Cardiac fibroblast (primary cell): ENCODE measurements at regions not wholly inside any gene's neighbourhood (a gene's known extent, or its start where the extent isn't known, plus 50 kb on each side); places are given as distances from the start of the nearest gene placed in this dataset.
A peak's percentile ranks its signal among the peaks of the same experiment; 100 is the strongest.

Experiments
- DNase-seq, 2 donors: peaks; one replicate each; pipeline versions ENCODE4 v3.0.0 to v3.0.0-alpha.2; 2010; ENCODE audit warnings: low read depth in 2 of 2
- H3K4me3 ChIP-seq, 2 donors: replicated peaks in 1 of 2; 1 replicate in 1 of 2; 2 replicates in 1 of 2; pipeline ENCODE4 v1.5.1; 2011; ENCODE audit warnings: low read depth in 2 of 2, low read length in 2 of 2, mild to moderate bottlenecking in 2 of 2, moderate library complexity in 1 of 2
- TF ChIP-seq, protein P1 (sequence below): IDR thresholded peaks from one replicate; pipeline ENCODE4 v1.5.1; 2011; ENCODE audit warnings: low read depth, mild to moderate bottlenecking, low read length, inconsistent platforms

- no peak overlapping the region for H3K4me3 ChIP-seq
- DNase-seq: no peak
- TF ChIP-seq, protein P1, sequence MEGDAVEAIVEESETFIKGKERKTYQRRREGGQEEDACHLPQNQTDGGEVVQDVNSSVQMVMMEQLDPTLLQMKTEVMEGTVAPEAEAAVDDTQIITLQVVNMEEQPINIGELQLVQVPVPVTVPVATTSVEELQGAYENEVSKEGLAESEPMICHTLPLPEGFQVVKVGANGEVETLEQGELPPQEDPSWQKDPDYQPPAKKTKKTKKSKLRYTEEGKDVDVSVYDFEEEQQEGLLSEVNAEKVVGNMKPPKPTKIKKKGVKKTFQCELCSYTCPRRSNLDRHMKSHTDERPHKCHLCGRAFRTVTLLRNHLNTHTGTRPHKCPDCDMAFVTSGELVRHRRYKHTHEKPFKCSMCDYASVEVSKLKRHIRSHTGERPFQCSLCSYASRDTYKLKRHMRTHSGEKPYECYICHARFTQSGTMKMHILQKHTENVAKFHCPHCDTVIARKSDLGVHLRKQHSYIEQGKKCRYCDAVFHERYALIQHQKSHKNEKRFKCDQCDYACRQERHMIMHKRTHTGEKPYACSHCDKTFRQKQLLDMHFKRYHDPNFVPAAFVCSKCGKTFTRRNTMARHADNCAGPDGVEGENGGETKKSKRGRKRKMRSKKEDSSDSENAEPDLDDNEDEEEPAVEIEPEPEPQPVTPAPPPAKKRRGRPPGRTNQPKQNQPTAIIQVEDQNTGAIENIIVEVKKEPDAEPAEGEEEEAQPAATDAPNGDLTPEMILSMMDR: no peak
Observed at GRCh38 chr2:120802158-120802557, 66.5 kb downstream of the GLI2 start.

GRCh38 chr2:120802867-120803484 is 67.3 kb downstream of the GLI2 start:
- TF ChIP-seq, protein P1: no peak
- no peak overlapping the region for H3K4me3 ChIP-seq
- DNase-seq: no peak

DNA sequence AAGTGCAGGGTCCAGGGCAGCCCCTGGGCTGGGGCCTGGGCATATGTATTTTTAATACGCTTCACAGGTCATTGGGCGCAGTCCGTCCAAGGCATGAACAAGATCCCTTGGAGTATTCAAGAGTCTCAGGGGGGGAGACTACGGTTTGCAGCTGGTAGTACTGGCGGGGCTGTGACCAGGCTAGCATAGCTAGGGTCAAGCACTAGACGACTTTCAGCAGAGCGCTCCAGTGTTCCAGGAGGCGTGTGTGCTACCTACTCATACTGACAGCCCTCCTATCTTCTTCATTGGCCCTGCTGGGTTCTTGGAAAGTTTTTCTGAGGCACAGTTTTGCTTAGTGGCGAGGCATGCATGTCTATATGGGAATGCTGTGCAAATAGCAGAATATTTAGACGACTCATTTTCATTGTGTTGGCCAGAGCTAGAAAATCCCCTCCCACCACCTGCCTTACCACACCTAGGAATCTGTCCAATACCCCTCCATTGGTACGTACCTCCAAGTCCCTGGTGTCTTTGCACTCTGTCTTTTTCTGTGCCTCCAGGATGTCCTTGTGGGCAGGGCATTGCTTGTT is 68.2 kb downstream of the GLI2 start:
- peak in 1 of 2 donors; percentile 34 for DNase-seq

DNA sequence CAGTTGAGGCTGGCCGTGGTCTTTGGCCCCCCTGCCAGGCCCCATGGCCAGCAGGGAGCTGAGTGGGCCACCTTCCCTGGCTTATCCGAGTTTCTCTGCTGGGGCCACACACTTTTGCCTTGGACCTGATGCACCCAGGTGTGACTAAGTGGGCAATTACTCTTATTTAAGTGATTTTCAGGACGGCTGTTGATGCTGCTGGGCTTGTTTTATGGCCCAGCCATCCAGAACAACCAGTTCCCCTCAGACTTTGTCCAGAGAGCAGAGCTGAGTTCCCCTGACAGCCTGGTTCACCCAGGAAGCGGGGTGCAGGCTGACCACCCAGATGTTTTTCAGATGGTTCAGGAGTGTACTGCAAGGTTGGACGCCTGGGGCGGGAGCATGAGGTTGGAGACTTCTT is 68.8 kb downstream of the GLI2 start:
- no peak overlapping the region for H3K4me3 ChIP-seq
- TF ChIP-seq, protein P1: no peak
- no peak for DNase-seq

More for the DNA sequence above, 68.2 kb downstream of the GLI2 start:
- no peak overlapping the region for H3K4me3 ChIP-seq
- TF ChIP-seq, protein P1: no peak

GRCh38 chr2:120805011-120805410 is 69.3 kb downstream of the GLI2 start:
- DNase-seq: no peak
- no peak overlapping the region for H3K4me3 ChIP-seq
- TF ChIP-seq, protein P1: no peak

GRCh38 chr2:120805602-120806001 is 69.9 kb downstream of the GLI2 start:
- H3K4me3 ChIP-seq: no peak overlapping the region
- DNase-seq: no peak
- TF ChIP-seq, protein P1: no peak
